ENCODE measurements at regions not wholly inside any gene's neighbourhood (a gene's known extent, or its start where the extent isn't known, plus 50 kb on each side); places are given as distances from the start of the nearest gene placed in this dataset.

DNA sequence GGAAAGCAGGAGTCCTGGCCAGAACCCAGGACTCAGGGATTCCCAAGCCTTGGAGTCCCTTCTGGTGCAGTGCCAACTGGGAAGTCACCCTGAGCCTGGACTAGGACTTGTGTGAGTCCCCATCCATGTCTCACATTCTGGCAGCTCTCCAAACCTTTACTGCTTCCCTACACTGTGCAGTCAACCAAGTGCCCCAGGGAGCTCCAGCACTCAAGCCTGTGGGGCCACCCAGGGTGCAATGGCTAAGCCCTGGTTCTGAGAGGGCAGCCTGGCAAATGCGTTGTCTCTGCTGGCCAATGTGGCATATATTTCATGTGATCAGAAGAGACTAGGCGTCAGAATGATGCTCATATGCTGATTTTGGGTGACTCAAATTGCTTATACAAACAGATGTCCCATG lies 223.4 kb downstream of the SP3 start:
- intact Hi-C loops (cut with DNase I), result loop anchor here in 1 of 10 donors (10.0 kb wide), 1 partner anchor 337 kb away; no protein-coding TSS in a partner anchor
- WGBS, 4 donors, result 65 to 78% (median 76%) methylated on average over 2 of the region's 2 CpGs

DNA sequence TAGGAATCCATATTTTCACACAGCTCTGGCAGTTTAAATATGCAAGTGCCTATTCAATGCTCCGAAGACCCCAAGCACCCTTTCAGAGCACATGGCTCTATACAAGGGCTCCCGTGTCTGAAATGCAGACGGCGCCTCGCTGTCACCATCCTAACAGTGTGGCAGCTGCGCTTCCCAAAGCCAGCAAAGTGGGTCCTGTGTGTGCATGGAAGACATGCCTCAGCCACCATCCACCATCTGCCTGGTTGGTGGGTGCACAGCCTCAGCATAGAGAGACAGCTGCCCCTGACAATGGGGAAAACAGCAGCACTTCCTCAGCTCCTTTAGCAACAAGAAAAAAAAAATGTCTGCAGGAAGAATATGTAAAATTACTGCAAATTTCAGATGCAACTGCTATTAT lies 218.1 kb downstream of the SP3 start:
- Histone ChIP-seq H3K4me1 (peaks cover 0 to 10% (median 1%) of the 10 kb centered on the region in 12 donors), H3K36me3 (no peaks in the 10 kb centered on the region), H3K9me3 (no peaks in the 10 kb centered on the region), H3K27ac (no peak overlapping the region), H3K4me3 (no peak overlapping the region), H3K27me3 (peaks cover 0 to 7% (median 0%) of the 10 kb centered on the region in 9 donors)
- intact Hi-C loops (cut with DNase I), result loop anchor here in 2 of 10 donors (5.0 to 10.0 kb wide), 2 partner anchors 342 to 345 kb away; no protein-coding TSS in a partner anchor
- no peak for DNase-seq
- 79 to 90% (median 86%) methylated on average over 6 of the region's 6 CpGs for WGBS, 4 donors
- TF ChIP-seq POLR2A (IDR thresholded peaks at IDR 0.05), result no peak
- TF ChIP-seq, protein P1, sequence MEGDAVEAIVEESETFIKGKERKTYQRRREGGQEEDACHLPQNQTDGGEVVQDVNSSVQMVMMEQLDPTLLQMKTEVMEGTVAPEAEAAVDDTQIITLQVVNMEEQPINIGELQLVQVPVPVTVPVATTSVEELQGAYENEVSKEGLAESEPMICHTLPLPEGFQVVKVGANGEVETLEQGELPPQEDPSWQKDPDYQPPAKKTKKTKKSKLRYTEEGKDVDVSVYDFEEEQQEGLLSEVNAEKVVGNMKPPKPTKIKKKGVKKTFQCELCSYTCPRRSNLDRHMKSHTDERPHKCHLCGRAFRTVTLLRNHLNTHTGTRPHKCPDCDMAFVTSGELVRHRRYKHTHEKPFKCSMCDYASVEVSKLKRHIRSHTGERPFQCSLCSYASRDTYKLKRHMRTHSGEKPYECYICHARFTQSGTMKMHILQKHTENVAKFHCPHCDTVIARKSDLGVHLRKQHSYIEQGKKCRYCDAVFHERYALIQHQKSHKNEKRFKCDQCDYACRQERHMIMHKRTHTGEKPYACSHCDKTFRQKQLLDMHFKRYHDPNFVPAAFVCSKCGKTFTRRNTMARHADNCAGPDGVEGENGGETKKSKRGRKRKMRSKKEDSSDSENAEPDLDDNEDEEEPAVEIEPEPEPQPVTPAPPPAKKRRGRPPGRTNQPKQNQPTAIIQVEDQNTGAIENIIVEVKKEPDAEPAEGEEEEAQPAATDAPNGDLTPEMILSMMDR (IDR thresholded peaks at IDR 0.05), result no peak
- no peak for ATAC-seq

More for the DNA sequence above, 223.4 kb downstream of the SP3 start:
- Histone ChIP-seq H3K9me3 (no peaks in the 10 kb centered on the region), H3K27ac (no peak overlapping the region), H3K4me1 (no peaks in the 10 kb centered on the region), H3K27me3 (peaks cover 0 to 3% (median 0%) of the 10 kb centered on the region in 9 donors), H3K4me3 (no peak overlapping the region), H3K36me3 (no peaks in the 10 kb centered on the region)
- TF ChIP-seq, protein P1 (IDR thresholded peaks at IDR 0.05), result no peak
- no peak for TF ChIP-seq POLR2A (IDR thresholded peaks at IDR 0.05)
- ATAC-seq (no peak), DNase-seq (peak in 1 of 5 donors; percentile 28)

DNA sequence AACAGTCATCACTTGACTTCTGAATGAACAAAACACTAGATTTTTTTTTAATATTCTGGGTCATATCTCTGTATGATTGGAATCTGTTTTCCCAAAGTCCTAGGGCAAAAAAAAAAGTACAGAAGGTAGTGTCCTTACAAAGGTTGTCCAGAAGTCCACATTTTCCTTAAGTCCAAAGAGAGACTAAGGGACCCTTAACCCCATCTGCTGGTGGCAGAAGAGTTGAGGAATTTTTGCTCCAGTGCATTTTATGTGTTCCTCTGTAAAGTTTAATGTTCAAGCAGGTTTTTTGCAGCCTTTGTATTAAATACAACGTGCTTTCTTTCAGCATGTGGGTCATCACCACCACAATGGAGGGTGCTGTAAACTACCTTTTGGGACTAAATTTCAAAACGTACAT lies 215.9 kb downstream of the SP3 start:
- Histone ChIP-seq H3K4me1 (peaks cover 0 to 10% (median 1%) of the 10 kb centered on the region in 12 donors), H3K27me3 (peaks cover 0 to 7% (median 0%) of the 10 kb centered on the region in 9 donors), H3K9me3 (no peaks in the 10 kb centered on the region), H3K4me3 (no peak overlapping the region), H3K36me3 (no peaks in the 10 kb centered on the region), H3K27ac (no peak overlapping the region)
- DNase-seq (no peak), ATAC-seq (no peak)
- intact Hi-C loops (cut with DNase I), result loop anchor here in 2 of 10 donors (5.0 to 10.0 kb wide), 2 partner anchors 345 to 347 kb away; no protein-coding TSS in a partner anchor
- 52 to 65% (median 58%) methylated on average over 2 of the region's 2 CpGs for WGBS, 4 donors
- TF ChIP-seq POLR2A (IDR thresholded peaks at IDR 0.05), result no peak
- TF ChIP-seq, protein P1 (IDR thresholded peaks at IDR 0.05), result peak in 5 of 12 donors; percentile 20 to 29 (median 24)

DNA sequence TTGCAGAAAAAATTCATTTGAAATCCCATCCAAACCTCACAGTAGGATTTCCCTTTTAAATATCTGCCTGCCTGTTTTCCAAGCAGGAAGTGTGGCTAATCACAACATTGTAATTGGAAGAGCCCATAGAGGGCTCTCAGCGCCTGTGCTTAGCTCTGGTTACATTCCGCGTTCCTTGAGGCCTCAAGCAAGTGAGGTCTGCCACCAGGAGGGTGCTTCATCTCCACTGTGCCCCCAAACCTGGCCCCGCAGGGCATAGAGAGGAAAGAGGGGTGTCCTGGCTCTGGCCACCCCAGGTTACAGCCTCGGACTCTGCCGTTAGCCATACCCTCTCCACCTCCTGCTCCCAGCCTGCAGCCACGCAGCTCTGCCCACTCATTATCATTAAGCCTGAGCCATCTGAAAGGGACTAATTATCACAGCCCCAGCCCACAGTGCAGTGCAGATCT lies 214.8 kb downstream of the SP3 start:
- DNase-seq, result peak in 3 of 5 donors; percentile 15 to 31 (median 29)
- peaks cover 0 to 17% (median 1%) of the 10 kb centered on the region in 12 donors for H3K4me1 ChIP-seq
- no peak overlapping the region for H3K27ac ChIP-seq
- TF ChIP-seq POLR2A (IDR thresholded peaks at IDR 0.05), result no peak
- TF ChIP-seq, protein P1 (IDR thresholded peaks at IDR 0.05), result peak in 6 of 12 donors; percentile 11 to 43 (median 16)
- no peaks in the 10 kb centered on the region for H3K36me3 ChIP-seq
- H3K4me3 ChIP-seq, result no peak overlapping the region
- 22 to 27% (median 25%) methylated on average over 7 of the region's 7 CpGs for WGBS, 4 donors
- peak; percentile 58 to 76 (median 70) for ATAC-seq
- no peaks in the 10 kb centered on the region for H3K9me3 ChIP-seq
- intact Hi-C loops (cut with DNase I), result loop anchor here in 6 of 10 donors (5.0 to 10.0 kb wide), 5 partner anchors 178 to 592 kb away; no protein-coding TSS in a partner anchor
- H3K27me3 ChIP-seq, result peaks cover 0 to 7% (median 0%) of the 10 kb centered on the region in 9 donors
